Mesenchymal stem cell (in vitro differentiated cells and primary cell): ENCODE measurements at regions not wholly inside any gene's neighbourhood (a gene's known extent, or its start where the extent isn't known, plus 50 kb on each side); places are given as distances from the start of the nearest gene placed in this dataset.
"Not testable (repeated sequence)": the region's sequence is repeated elsewhere in the genome, so short reads cannot be mapped to it uniquely, and the experiment has no call there.

Experiments used
- DNase-seq: peaks from one replicate; pipeline ENCODE4 v3.0.0-alpha.2; 2013
- H2AFZ ChIP-seq: one replicate; pipeline ENCODE4 v1.6.1; 2013; ENCODE audit warnings: low read depth, mild to moderate bottlenecking, control low read depth, inconsistent platforms, low read length, moderate library complexity
- H2AK5ac ChIP-seq: 2 replicates; pipeline ENCODE4 v1.6.1; 2013; ENCODE audit warnings: low read length, moderate library complexity, mild to moderate bottlenecking, inconsistent platforms; ENCODE audit not compliant: severe bottlenecking
- H2BK120ac ChIP-seq: one replicate; pipeline ENCODE4 v1.6.1; 2013; ENCODE audit warnings: low read depth, mild to moderate bottlenecking, inconsistent platforms, low read length, moderate library complexity
- H2BK12ac ChIP-seq, 2 experiments: one replicate each; pipeline ENCODE4 v1.6.1; 2013; ENCODE audit warnings: inconsistent platforms in 2 of 2, low read length in 2 of 2, mild to moderate bottlenecking in 2 of 2, moderate library complexity in 2 of 2, control low read depth in 1 of 2
- H2BK15ac ChIP-seq: one replicate; pipeline ENCODE4 v1.6.1; 2013; ENCODE audit warnings: mild to moderate bottlenecking, low read depth, inconsistent platforms; ENCODE audit not compliant: poor library complexity, severe bottlenecking
- H2BK5ac ChIP-seq: 2 replicates; pipeline ENCODE4 v1.6.1; 2013; ENCODE audit warnings: low read depth, mild to moderate bottlenecking, low read length, control low read depth, inconsistent platforms; ENCODE audit not compliant: poor library complexity, severe bottlenecking
- H3K14ac ChIP-seq, 2 experiments: one replicate each; pipeline ENCODE4 v1.6.1; 2013; ENCODE audit warnings: inconsistent platforms in 2 of 2, low read length in 2 of 2, control low read depth in 1 of 2, mild to moderate bottlenecking in 1 of 2, moderate library complexity in 1 of 2
- H3K18ac ChIP-seq, 2 experiments: one replicate each; pipeline ENCODE4 v1.6.1; 2013; ENCODE audit warnings: inconsistent platforms in 2 of 2, low read length in 2 of 2, control low read depth in 1 of 2, low read depth in 1 of 2, mild to moderate bottlenecking in 1 of 2
- H3K23ac ChIP-seq, 2 experiments: one replicate each; pipeline ENCODE4 v1.6.1; 2013; ENCODE audit warnings: inconsistent platforms in 2 of 2, low read length in 2 of 2, mild to moderate bottlenecking in 2 of 2, moderate library complexity in 2 of 2, control low read depth in 1 of 2
- H3K27ac ChIP-seq: 2 replicates; pipeline ENCODE4 v1.5.1; 2013; ENCODE audit warnings: mild to moderate bottlenecking, moderate library complexity, low read length, control low read depth, inconsistent platforms; ENCODE audit not compliant: poor library complexity, severe bottlenecking
- H3K27me3 ChIP-seq, 2 experiments: 2 replicates each; pipeline versions ENCODE4 v1.6.1 to v1.7.0; 2013; ENCODE audit warnings: low read length in 2 of 2, mild to moderate bottlenecking in 2 of 2, moderate library complexity in 2 of 2, control low read depth in 1 of 2, inconsistent platforms in 1 of 2; ENCODE audit not compliant: control insufficient read depth in 1 of 2, insufficient read depth in 1 of 2
- H3K36me3 ChIP-seq, 2 experiments: 2 replicates each; pipeline versions ENCODE4 v1.6.1 to v1.7.0; 2013; ENCODE audit warnings: low read length in 2 of 2, control low read depth in 1 of 2, inconsistent platforms in 1 of 2, low read depth in 1 of 2, mild to moderate bottlenecking in 1 of 2; ENCODE audit not compliant: insufficient read depth in 2 of 2, control insufficient read depth in 1 of 2
- H3K4ac ChIP-seq, 2 experiments: one replicate each; pipeline ENCODE4 v1.6.1; 2013; ENCODE audit warnings: inconsistent platforms in 2 of 2, low read length in 2 of 2, mild to moderate bottlenecking in 2 of 2, moderate library complexity in 2 of 2, control low read depth in 1 of 2, low read depth in 1 of 2
- H3K4me1 ChIP-seq: 2 replicates; pipeline ENCODE4 v1.6.1; 2013; ENCODE audit warnings: low read depth, low read length, control low read depth; ENCODE audit not compliant: control insufficient read depth, insufficient read depth
- H3K4me2 ChIP-seq: 2 replicates; pipeline ENCODE4 v1.6.1; 2013; ENCODE audit warnings: low read length, mild to moderate bottlenecking, inconsistent platforms; ENCODE audit not compliant: poor library complexity, severe bottlenecking
- H3K4me3 ChIP-seq, 2 experiments: 2 replicates each; pipeline versions ENCODE4 v1.5.1 to v1.7.0; 2013; ENCODE audit warnings: low read length in 2 of 2, mild to moderate bottlenecking in 2 of 2, control low read depth in 1 of 2, low read depth in 1 of 2; ENCODE audit not compliant: insufficient read depth in 1 of 2
- H3K79me1 ChIP-seq: replicated peaks from 2 replicates; pipeline ENCODE4 v1.6.1; 2013; ENCODE audit warnings: mild to moderate bottlenecking, control low read depth, low read length, inconsistent platforms; ENCODE audit not compliant: poor library complexity, severe bottlenecking
- H3K9ac ChIP-seq: 2 replicates; pipeline ENCODE4 v1.7.0; 2013; ENCODE audit warnings: mild to moderate bottlenecking, low read length, moderate library complexity
- H3K9me3 ChIP-seq: 2 replicates; pipeline ENCODE4 v1.7.0; 2013; ENCODE audit warnings: mild to moderate bottlenecking, low read length; ENCODE audit not compliant: control insufficient read depth
- H4K8ac ChIP-seq: one replicate; pipeline ENCODE4 v1.6.1; 2013; ENCODE audit warnings: inconsistent platforms, mild to moderate bottlenecking, low read length, moderate library complexity
- H4K91ac ChIP-seq: one replicate; pipeline ENCODE4 v1.6.1; 2013; ENCODE audit warnings: mild to moderate bottlenecking, low read length, inconsistent platforms
- WGBS: methylation state at CpG from one replicate; pipeline ENCODE4 v1.1.7; 2013; ENCODE audit warnings: mixed read lengths; 5-methylcytosine and 5-hydroxymethylcytosine counted together

DNA sequence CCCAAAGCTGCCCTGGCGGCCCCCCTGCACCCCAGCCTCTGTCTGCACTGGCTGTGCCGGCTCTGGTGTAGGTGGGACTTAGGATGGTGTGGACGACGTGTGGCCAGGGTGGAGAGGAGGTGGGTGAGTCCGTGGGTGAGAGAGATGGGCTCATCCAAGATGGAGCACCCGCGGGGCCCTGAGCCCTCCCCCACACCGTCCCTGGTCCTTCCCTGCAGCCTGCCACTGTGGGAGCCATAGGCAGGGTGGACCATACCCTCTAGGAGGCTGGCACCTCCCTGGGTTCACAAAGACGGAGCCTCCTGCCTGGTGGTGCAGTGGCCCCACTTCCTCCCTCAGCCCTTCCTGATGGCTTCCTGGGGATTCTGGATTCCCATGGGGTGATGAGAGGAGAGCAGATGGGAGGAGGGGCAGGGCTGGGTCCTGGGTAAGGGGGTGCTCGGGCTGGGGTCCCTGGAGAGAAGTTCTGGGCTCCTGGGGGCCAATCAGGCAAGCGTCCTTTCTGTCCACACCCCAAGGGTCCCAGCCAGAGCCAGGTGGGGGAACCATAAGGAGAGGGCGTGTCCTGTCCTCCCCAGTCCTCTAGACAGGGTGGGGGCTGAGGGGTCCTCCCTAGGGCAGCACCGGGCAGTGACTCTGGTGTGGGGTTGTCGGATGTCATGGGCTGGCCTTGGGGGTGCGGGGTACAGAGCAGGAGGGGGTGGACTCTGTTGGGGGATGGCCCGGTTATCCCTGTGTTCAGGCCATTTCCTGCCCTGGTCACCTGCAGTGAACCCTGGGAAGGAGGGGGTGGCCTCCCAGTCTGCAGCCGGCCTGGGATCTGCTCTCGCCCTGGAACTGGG lies 384.8 kb downstream of the TMEM121 start:
- no peaks in the 10 kb centered on the region for H3K4me1 ChIP-seq
- DNase-seq = no peak
- no peak overlapping the region for H4K8ac ChIP-seq
- H3K79me1 ChIP-seq = no peaks in the 10 kb centered on the region
- no peak overlapping the region for H2BK120ac ChIP-seq
- H3K27me3 ChIP-seq = no peaks in the 10 kb centered on the region
- no peak overlapping the region for H3K14ac ChIP-seq
- no peak overlapping the region for H2BK15ac ChIP-seq
- H3K27ac ChIP-seq = no peak overlapping the region
- H2BK12ac ChIP-seq = no peak overlapping the region
- WGBS = 75% methylated on average over 16 of the region's 18 CpGs
- H3K4ac ChIP-seq = no peak overlapping the region
- H3K36me3 ChIP-seq = no peaks in the 10 kb centered on the region
- no peak overlapping the region for H3K4me3 ChIP-seq
- H3K9me3 ChIP-seq = peaks cover 3% of the 10 kb centered on the region
- no peak overlapping the region for H3K18ac ChIP-seq
- no peak overlapping the region for H3K23ac ChIP-seq
- H3K4me2 ChIP-seq = no peak overlapping the region
- no peak overlapping the region for H3K9ac ChIP-seq
- H2AFZ ChIP-seq = no peak overlapping the region
- H2AK5ac ChIP-seq = no peak overlapping the region
- no peak overlapping the region for H2BK5ac ChIP-seq
- no peak overlapping the region for H4K91ac ChIP-seq

DNA sequence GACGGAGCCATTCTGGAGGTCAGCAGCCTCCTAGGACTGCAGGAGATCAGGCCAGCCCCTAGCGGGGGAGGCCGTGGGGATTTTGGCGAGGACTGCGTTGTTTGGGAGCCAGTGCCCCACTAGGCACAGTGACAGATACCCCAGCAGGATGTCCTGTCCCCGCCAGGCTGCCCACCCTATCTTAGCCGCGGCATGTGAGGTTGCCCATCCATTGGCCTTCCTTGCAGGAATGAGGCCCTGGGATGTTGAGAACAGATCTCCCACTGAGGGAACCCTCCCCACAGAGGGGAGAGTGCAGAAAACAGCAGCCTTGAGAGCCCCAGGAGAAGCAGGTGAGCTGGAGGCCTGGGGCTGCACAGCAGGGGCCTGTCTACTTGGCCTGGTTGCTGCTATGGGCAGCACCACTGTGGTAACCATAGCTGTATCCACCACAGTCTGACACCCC lies 385.5 kb downstream of the TMEM121 start:
- not testable (repeated sequence) for H3K9ac ChIP-seq, H3K4me1 ChIP-seq, H3K27me3 ChIP-seq

GRCh38 chr14:105912641-105913180 lies 386.3 kb downstream of the TMEM121 start:
- Histone ChIP-seq H4K91ac (no peak overlapping the region), H3K4me2 (no peak overlapping the region), H4K8ac (no peak overlapping the region), H3K4ac (no peak overlapping the region), H3K27ac (no peak overlapping the region), H3K14ac (no peak overlapping the region), H3K4me1 (no peaks in the 10 kb centered on the region), H3K79me1 (no peaks in the 10 kb centered on the region), H3K4me3 (no peak overlapping the region), H3K9me3 (peaks cover 3% of the 10 kb centered on the region), H3K27me3 (no peaks in the 10 kb centered on the region), H2AFZ (no peak overlapping the region), H2AK5ac (no peak overlapping the region), H3K23ac (no peak overlapping the region), H2BK5ac (no peak overlapping the region), H2BK12ac (no peak overlapping the region), H3K36me3 (no peaks in the 10 kb centered on the region), H2BK120ac (no peak overlapping the region), H3K9ac (no peak overlapping the region), H2BK15ac (no peak overlapping the region), H3K18ac (no peak overlapping the region)
- WGBS = 67% methylated on average over 11 of the region's 11 CpGs
- no peak for DNase-seq

More for the DNA sequence above, 385.5 kb downstream of the TMEM121 start:
- not testable (repeated sequence) for H4K91ac ChIP-seq, DNase-seq, H3K36me3 ChIP-seq, H3K27ac ChIP-seq, H2BK12ac ChIP-seq, H3K4ac ChIP-seq, H4K8ac ChIP-seq, H2AFZ ChIP-seq, H3K18ac ChIP-seq, H3K14ac ChIP-seq, H2BK120ac ChIP-seq, H3K4me3 ChIP-seq, H3K4me2 ChIP-seq, H3K23ac ChIP-seq, H3K79me1 ChIP-seq, H2AK5ac ChIP-seq, H2BK5ac ChIP-seq, H3K9me3 ChIP-seq, H2BK15ac ChIP-seq
- WGBS = 80% methylated on average over 8 of the region's 8 CpGs

GRCh38 chr14:105913221-105913620 lies 386.8 kb downstream of the TMEM121 start:
- no peak overlapping the region for H4K8ac ChIP-seq
- no peak for DNase-seq
- no peak overlapping the region for H2AFZ ChIP-seq
- H3K27me3 ChIP-seq = no peaks in the 10 kb centered on the region
- no peaks in the 10 kb centered on the region for H3K36me3 ChIP-seq
- no peak overlapping the region for H3K4me3 ChIP-seq
- no peak overlapping the region for H3K27ac ChIP-seq
- H2BK15ac ChIP-seq = no peak overlapping the region
- no peak overlapping the region for H3K4ac ChIP-seq
- no peak overlapping the region for H3K9ac ChIP-seq
- WGBS = 71% methylated on average over 9 of the region's 9 CpGs
- peaks cover 3% of the 10 kb centered on the region for H3K9me3 ChIP-seq
- H3K14ac ChIP-seq = no peak overlapping the region
- no peak overlapping the region for H3K23ac ChIP-seq
- H2BK12ac ChIP-seq = no peak overlapping the region
- no peak overlapping the region for H4K91ac ChIP-seq
- no peak overlapping the region for H2AK5ac ChIP-seq
- no peaks in the 10 kb centered on the region for H3K79me1 ChIP-seq
- no peak overlapping the region for H2BK5ac ChIP-seq
- no peaks in the 10 kb centered on the region for H3K4me1 ChIP-seq
- H2BK120ac ChIP-seq = no peak overlapping the region
- H3K18ac ChIP-seq = no peak overlapping the region
- H3K4me2 ChIP-seq = no peak overlapping the region
